ENCODE measurements at regions not wholly inside any gene's neighbourhood (a gene's known extent, or its start where the extent isn't known, plus 50 kb on each side); places are given as distances from the start of the nearest gene placed in this dataset.

DNA sequence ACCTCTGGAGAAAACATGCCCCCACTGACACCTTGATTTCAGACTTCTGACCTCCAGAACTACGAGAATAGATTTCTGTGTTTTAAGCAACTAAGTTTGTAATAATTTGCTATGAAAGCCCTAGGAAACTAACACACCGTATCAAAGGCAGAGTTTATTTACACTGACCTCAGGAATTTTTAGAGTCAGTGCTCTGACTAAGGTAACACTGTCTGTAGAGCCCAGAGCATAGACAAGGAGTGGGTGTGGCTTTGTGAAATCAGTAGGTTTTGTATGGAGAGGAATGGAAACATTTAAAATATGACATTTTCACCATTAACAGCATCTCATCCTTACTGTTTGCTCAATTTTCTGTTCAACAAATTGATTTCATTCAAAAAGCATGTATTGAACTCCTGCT is 764.4 kb upstream of the PCDH10 start:
- TF ChIP-seq EZH2phosphoT487 (IDR thresholded peaks at IDR 0.05; ENCODE audit: low read depth), result no peak
- TF ChIP-seq, protein P1, sequence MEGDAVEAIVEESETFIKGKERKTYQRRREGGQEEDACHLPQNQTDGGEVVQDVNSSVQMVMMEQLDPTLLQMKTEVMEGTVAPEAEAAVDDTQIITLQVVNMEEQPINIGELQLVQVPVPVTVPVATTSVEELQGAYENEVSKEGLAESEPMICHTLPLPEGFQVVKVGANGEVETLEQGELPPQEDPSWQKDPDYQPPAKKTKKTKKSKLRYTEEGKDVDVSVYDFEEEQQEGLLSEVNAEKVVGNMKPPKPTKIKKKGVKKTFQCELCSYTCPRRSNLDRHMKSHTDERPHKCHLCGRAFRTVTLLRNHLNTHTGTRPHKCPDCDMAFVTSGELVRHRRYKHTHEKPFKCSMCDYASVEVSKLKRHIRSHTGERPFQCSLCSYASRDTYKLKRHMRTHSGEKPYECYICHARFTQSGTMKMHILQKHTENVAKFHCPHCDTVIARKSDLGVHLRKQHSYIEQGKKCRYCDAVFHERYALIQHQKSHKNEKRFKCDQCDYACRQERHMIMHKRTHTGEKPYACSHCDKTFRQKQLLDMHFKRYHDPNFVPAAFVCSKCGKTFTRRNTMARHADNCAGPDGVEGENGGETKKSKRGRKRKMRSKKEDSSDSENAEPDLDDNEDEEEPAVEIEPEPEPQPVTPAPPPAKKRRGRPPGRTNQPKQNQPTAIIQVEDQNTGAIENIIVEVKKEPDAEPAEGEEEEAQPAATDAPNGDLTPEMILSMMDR (IDR thresholded peaks at IDR 0.05; ENCODE audit: low read depth, low read length), result no peak

All from OCI-LY3 (cell line).